Spleen (tissue), 7 donors: ENCODE measurements at regions not wholly inside any gene's neighbourhood (a gene's known extent, or its start where the extent isn't known, plus 50 kb on each side); places are given as distances from the start of the nearest gene placed in this dataset.

Experiments
- POLR2A ChIP-seq, 3 donors: fragments of 450-650 bp; IDR thresholded peaks; one replicate each; pipeline ENCODE4 v1.5.1; 2017; ENCODE audit warnings: antibody characterized with exemption in 3 of 3, mild to moderate bottlenecking in 1 of 3
- POLR2AphosphoS5 ChIP-seq, 3 donors: sonication (generic); formaldehyde crosslinking; IDR thresholded peaks; one replicate each; pipeline ENCODE4 v1.5.1; 2017; ENCODE audit warnings: antibody characterized with exemption in 3 of 3
- TF ChIP-seq, protein P1 (sequence below), 11 experiments: fragments of 200-600 bp in 7 of 11; fragments of 450-650 bp in 4 of 11; sonication (generic) in 4 of 11; IDR thresholded peaks in 8 of 11; conservative IDR thresholded peaks in 3 of 11; 1 replicate in 7 of 11; 2 replicates in 4 of 11; pipeline versions ENCODE4 v1.4.0 to v1.8.0; 2016 to 2021; ENCODE audit warnings: antibody characterized with exemption in 11 of 11, inconsistent platforms in 4 of 11, mild to moderate bottlenecking in 1 of 11
- donor health status: DM: no; HTN: no; CAD: no; lungs with moderate emphysema.
- donor health status: DM: no; HTN: no; CAD: no.
- donor health status: DM: no; HTN: no; CAD: no.

DNA sequence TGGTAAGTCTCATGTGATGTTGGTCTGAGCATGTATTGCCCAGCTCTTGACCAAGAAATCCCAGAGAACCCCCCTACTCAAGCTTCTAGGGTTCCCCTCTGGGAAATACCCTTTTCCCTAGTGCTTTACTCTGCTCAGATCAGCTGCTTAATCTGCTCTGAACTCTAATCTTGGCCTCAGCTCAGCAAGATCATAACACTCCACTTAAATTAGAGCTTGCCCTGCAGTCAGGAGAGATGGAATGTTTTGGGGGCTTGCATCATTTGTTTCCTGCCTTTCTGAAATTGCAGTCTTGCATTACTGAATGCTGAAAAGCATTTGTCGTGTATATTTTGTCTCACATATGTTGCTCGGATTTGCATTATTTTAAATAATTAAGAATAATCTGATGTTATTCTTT lies 1153.6 kb downstream of the FSTL5 start:
- TF ChIP-seq, protein P1, sequence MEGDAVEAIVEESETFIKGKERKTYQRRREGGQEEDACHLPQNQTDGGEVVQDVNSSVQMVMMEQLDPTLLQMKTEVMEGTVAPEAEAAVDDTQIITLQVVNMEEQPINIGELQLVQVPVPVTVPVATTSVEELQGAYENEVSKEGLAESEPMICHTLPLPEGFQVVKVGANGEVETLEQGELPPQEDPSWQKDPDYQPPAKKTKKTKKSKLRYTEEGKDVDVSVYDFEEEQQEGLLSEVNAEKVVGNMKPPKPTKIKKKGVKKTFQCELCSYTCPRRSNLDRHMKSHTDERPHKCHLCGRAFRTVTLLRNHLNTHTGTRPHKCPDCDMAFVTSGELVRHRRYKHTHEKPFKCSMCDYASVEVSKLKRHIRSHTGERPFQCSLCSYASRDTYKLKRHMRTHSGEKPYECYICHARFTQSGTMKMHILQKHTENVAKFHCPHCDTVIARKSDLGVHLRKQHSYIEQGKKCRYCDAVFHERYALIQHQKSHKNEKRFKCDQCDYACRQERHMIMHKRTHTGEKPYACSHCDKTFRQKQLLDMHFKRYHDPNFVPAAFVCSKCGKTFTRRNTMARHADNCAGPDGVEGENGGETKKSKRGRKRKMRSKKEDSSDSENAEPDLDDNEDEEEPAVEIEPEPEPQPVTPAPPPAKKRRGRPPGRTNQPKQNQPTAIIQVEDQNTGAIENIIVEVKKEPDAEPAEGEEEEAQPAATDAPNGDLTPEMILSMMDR (IDR thresholded peaks at IDR 0.05 in 8 of 11, conservative IDR thresholded peaks at IDR 0.05 in 3 of 11): no peak
- no peak for TF ChIP-seq POLR2A (IDR thresholded peaks at IDR 0.05)
- no peak for TF ChIP-seq POLR2AphosphoS5 (IDR thresholded peaks at IDR 0.05)
